ENCODE measurements at regions not wholly inside any gene's neighbourhood (a gene's known extent, or its start where the extent isn't known, plus 50 kb on each side); places are given as distances from the start of the nearest gene placed in this dataset.

- intact Hi-C loops (cut with DNase I; ENCODE audit: low total_unique reads): no loop called here
- TF ChIP-seq POLR2AphosphoS5 (IDR thresholded peaks at IDR 0.05) (no peak), CTCF (IDR thresholded peaks at IDR 0.05) (no peak), EP300 (IDR thresholded peaks at IDR 0.05; ENCODE audit: low read depth) (no peak), POLR2A (IDR thresholded peaks at IDR 0.05) (no peak)
- 85 to 100% methylated on average over 1 to 5 of the region's 5 CpGs for WGBS, 2 donors (ENCODE audit: low coverage in 1 of 2)
- peaks cover 4% of the 10 kb centered on the region for H3K27me3 ChIP-seq
- H3K27ac ChIP-seq: no peak overlapping the region
- H3K36me3 ChIP-seq: no peaks in the 10 kb centered on the region
- no peak overlapping the region for H3K4me3 ChIP-seq
- in situ Hi-C loops (cut with MboI; ENCODE audit: low pct_ligation_motif_present in 1 of 4, low pct_unique_long_range_greater_than_20kb in 1 of 4, low sequenced_read_pairs in 3 of 4): no loop called here
- H3K4me1 ChIP-seq: no peaks in the 10 kb centered on the region
- no peak for DNase-seq
- H3K9me3 ChIP-seq: no peaks in the 10 kb centered on the region
Measured at GRCh38 chr1:11374748-11375110, 101.7 kb downstream of the UBIAD1 start.

GRCh38 chr1:11377001-11377583 lies 101.9 kb upstream of the DISP3 start:
- TF ChIP-seq CTCF (IDR thresholded peaks at IDR 0.05) (no peak), EP300 (IDR thresholded peaks at IDR 0.05; ENCODE audit: low read depth) (no peak)
- intact Hi-C loops (cut with DNase I; ENCODE audit: low total_unique reads): no loop called here
- Histone ChIP-seq H3K4me1 (no peaks in the 10 kb centered on the region), H3K27ac (no peak overlapping the region), H3K27me3 (peaks cover 6% of the 10 kb centered on the region), H3K4me3 (no peak overlapping the region), H3K9me3 (no peaks in the 10 kb centered on the region), H3K36me3 (no peaks in the 10 kb centered on the region)
- in situ Hi-C loops (cut with MboI; ENCODE audit: low pct_ligation_motif_present in 1 of 4, low pct_unique_long_range_greater_than_20kb in 1 of 4, low sequenced_read_pairs in 3 of 4): no loop called here
- no peak for DNase-seq
- 80% methylated on average over 9 of the region's 9 CpGs; no CpG with 5 or more reads in 1 of the 2 donors for WGBS, 2 donors (ENCODE audit: low coverage in 1 of 2)

GRCh38 chr1:11377954-11378353 lies 101.0 kb upstream of the DISP3 start:
- in situ Hi-C loops (cut with MboI; ENCODE audit: low pct_ligation_motif_present in 1 of 4, low pct_unique_long_range_greater_than_20kb in 1 of 4, low sequenced_read_pairs in 3 of 4): no loop called here
- Histone ChIP-seq H3K4me3 (no peak overlapping the region), H3K27me3 (peaks cover 6% of the 10 kb centered on the region), H3K9me3 (no peaks in the 10 kb centered on the region), H3K27ac (no peak overlapping the region), H3K4me1 (no peaks in the 10 kb centered on the region), H3K36me3 (no peaks in the 10 kb centered on the region)
- WGBS, 2 donors (ENCODE audit: low coverage in 1 of 2): 90% methylated on average over 4 of the region's 4 CpGs; no CpG with 5 or more reads in 1 of the 2 donors
- no peak for DNase-seq
- intact Hi-C loops (cut with DNase I; ENCODE audit: low total_unique reads): no loop called here
- TF ChIP-seq EP300 (IDR thresholded peaks at IDR 0.05; ENCODE audit: low read depth) (no peak), POLR2AphosphoS5 (IDR thresholded peaks at IDR 0.05) (no peak), CTCF (IDR thresholded peaks at IDR 0.05) (no peak), POLR2A (IDR thresholded peaks at IDR 0.05) (no peak)

GRCh38 chr1:11379851-11380250 lies 99.1 kb upstream of the DISP3 start:
- intact Hi-C loops (cut with DNase I; ENCODE audit: low total_unique reads) (no loop called here), in situ Hi-C loops (cut with MboI; ENCODE audit: low pct_ligation_motif_present in 1 of 4, low pct_unique_long_range_greater_than_20kb in 1 of 4, low sequenced_read_pairs in 3 of 4) (no loop called here)
- DNase-seq: no peak
- Histone ChIP-seq H3K4me1 (no peaks in the 10 kb centered on the region), H3K27me3 (peaks cover 6% of the 10 kb centered on the region), H3K27ac (no peak overlapping the region), H3K36me3 (no peaks in the 10 kb centered on the region), H3K9me3 (no peaks in the 10 kb centered on the region), H3K4me3 (no peak overlapping the region)
- 40% methylated on average over 1 to 8 of the region's 8 CpGs for WGBS, 2 donors (ENCODE audit: low coverage in 1 of 2)
- TF ChIP-seq POLR2A (IDR thresholded peaks at IDR 0.05) (no peak), EP300 (IDR thresholded peaks at IDR 0.05; ENCODE audit: low read depth) (no peak), CTCF (IDR thresholded peaks at IDR 0.05) (no peak), POLR2AphosphoS5 (IDR thresholded peaks at IDR 0.05) (no peak)

All from transverse colon (tissue), 4 donors.